WTC11 (cell line): ENCODE measurements at regions not wholly inside any gene's neighbourhood (a gene's known extent, or its start where the extent isn't known, plus 50 kb on each side); places are given as distances from the start of the nearest gene placed in this dataset.

Experiments used
- ATAC-seq: fragments of 200-7000 bp; cut with Tn5 transposase; 2 replicates; pipeline ENCODE4 v1.10.0; 2021; ENCODE audit warnings: mild to moderate bottlenecking, moderate library complexity
- CTCF ChIA-PET: fragments of 300-600 bp; sonication (Branson Sonifier 250); formaldehyde crosslinking; loops from one replicate; lab custom pipeline; 2021; ENCODE audit warnings: antibody characterized with exemption; lab: Charles Lee
- POLR2A ChIA-PET: fragments of 350-600 bp; sonication (Branson Sonifier 250); formaldehyde crosslinking; loops from one replicate; lab custom pipeline; 2021; ENCODE audit warnings: antibody characterized with exemption; lab: Charles Lee
- DNase-seq: peaks from one replicate; pipeline ENCODE4 v3.0.0; 2021; ENCODE audit warnings: low spot score
- H3K27ac Mint-ChIP-seq: 2 replicates; pipeline ENCODE4 v1.8.0; 2021; ENCODE audit warnings: mixed read lengths
- H3K27me3 Mint-ChIP-seq: 2 replicates; pipeline ENCODE4 v1.8.0; 2021; ENCODE audit warnings: low read depth, mild to moderate bottlenecking, moderate library complexity, mixed read lengths
- H3K36me3 Mint-ChIP-seq: 2 replicates; pipeline ENCODE4 v1.8.0; 2021; ENCODE audit warnings: mixed read lengths
- H3K4me1 Mint-ChIP-seq: 2 replicates; pipeline ENCODE4 v1.8.0; 2022; ENCODE audit warnings: mixed read lengths
- H3K4me3 Mint-ChIP-seq: 2 replicates; pipeline ENCODE4 v1.8.0; 2021; ENCODE audit warnings: mild to moderate bottlenecking, moderate library complexity, mixed read lengths
- H3K9me3 Mint-ChIP-seq: 2 replicates; pipeline ENCODE4 v1.8.0; 2021; ENCODE audit warnings: mixed read lengths
- ATF3 ChIP-seq: sonication (generic); formaldehyde crosslinking; conservative IDR thresholded peaks from 2 replicates; pipeline ENCODE4 v1.8.1; 2022; ENCODE audit warnings: mild to moderate bottlenecking, missing genetic modification reagents
- CTCF ChIP-seq: fragments of 200-600 bp; IDR thresholded peaks from 2 replicates; pipeline ENCODE4 v1.8.0; 2022; ENCODE audit warnings: antibody characterized with exemption
- ELF4 ChIP-seq: sonication (generic); formaldehyde crosslinking; IDR thresholded peaks from 2 replicates; pipeline ENCODE4 v1.8.1; 2022; ENCODE audit warnings: low read depth, mild to moderate bottlenecking, moderate library complexity, missing genetic modification reagents
- ESRRA ChIP-seq: sonication (generic); formaldehyde crosslinking; IDR thresholded peaks from 2 replicates; pipeline ENCODE4 v1.8.1; 2022; ENCODE audit warnings: mild to moderate bottlenecking, missing genetic modification reagents, borderline replicate concordance
- FOXJ3 ChIP-seq: sonication (generic); formaldehyde crosslinking; IDR thresholded peaks from 2 replicates; pipeline ENCODE4 v1.9.0; 2021; ENCODE audit warnings: missing genetic modification reagents, mild to moderate bottlenecking, borderline replicate concordance
- FOXP1 ChIP-seq: sonication (generic); formaldehyde crosslinking; IDR thresholded peaks from 2 replicates; pipeline ENCODE4 v1.8.0; 2022; ENCODE audit warnings: missing genetic modification reagents, mild to moderate bottlenecking, moderate library complexity, borderline replicate concordance
- JAZF1 ChIP-seq: fragments of 250-450 bp; sonication (Bioruptor Pico); IDR thresholded peaks from 2 replicates; pipeline ENCODE4 v1.9.0; 2021; ENCODE audit warnings: moderate library complexity, mild to moderate bottlenecking, inconsistent platforms
- MXD4 ChIP-seq: fragments of 250-450 bp; sonication (Bioruptor Pico); IDR thresholded peaks from 2 replicates; pipeline ENCODE4 v1.8.0; 2021; ENCODE audit warnings: mild to moderate bottlenecking, moderate library complexity, borderline replicate concordance
- NR3C1 ChIP-seq: sonication (generic); formaldehyde crosslinking; conservative IDR thresholded peaks from 2 replicates; pipeline ENCODE4 v1.8.1; 2023; ENCODE audit warnings: low read depth, mild to moderate bottlenecking, missing genetic modification reagents
- OVOL2 ChIP-seq: fragments of 250-450 bp; sonication (Bioruptor Pico); IDR thresholded peaks from 2 replicates; pipeline ENCODE4 v1.9.0; 2021; ENCODE audit warnings: mild to moderate bottlenecking, borderline replicate concordance
- PRDM15 ChIP-seq: sonication (generic); formaldehyde crosslinking; IDR thresholded peaks from 2 replicates; pipeline ENCODE4 v1.8.0; 2022; ENCODE audit warnings: missing genetic modification reagents
- PRRX2 ChIP-seq: fragments of 250-450 bp; sonication (Bioruptor Pico); IDR thresholded peaks from 2 replicates; pipeline ENCODE4 v1.8.0; 2021; ENCODE audit warnings: mild to moderate bottlenecking
- TEAD1 ChIP-seq: sonication (generic); formaldehyde crosslinking; IDR thresholded peaks from 2 replicates; pipeline ENCODE4 v1.8.0; 2022; ENCODE audit warnings: mild to moderate bottlenecking, missing genetic modification reagents
- TP53 ChIP-seq: sonication (generic); formaldehyde crosslinking; IDR thresholded peaks from 2 replicates; pipeline ENCODE4 v1.8.1; 2023; ENCODE audit warnings: mild to moderate bottlenecking, missing genetic modification reagents
- ZNF263 ChIP-seq: sonication (generic); formaldehyde crosslinking; IDR thresholded peaks from 2 replicates; pipeline ENCODE4 v1.8.1; 2022; ENCODE audit warnings: low read depth, mild to moderate bottlenecking, moderate library complexity, missing genetic modification reagents
- ZNF671 ChIP-seq: fragments of 250-450 bp; sonication (Bioruptor Pico); IDR thresholded peaks from 2 replicates; pipeline ENCODE4 v1.8.0; 2021; ENCODE audit warnings: mild to moderate bottlenecking
- TF ChIP-seq, protein P1 (sequence below): sonication (generic); formaldehyde crosslinking; IDR thresholded peaks from 2 replicates; pipeline ENCODE4 v1.8.0; 2022; ENCODE audit warnings: mild to moderate bottlenecking, missing genetic modification reagents
- TF ChIP-seq, protein P2 (sequence below): sonication (generic); formaldehyde crosslinking; IDR thresholded peaks from 2 replicates; pipeline ENCODE4 v1.8.1; 2022; ENCODE audit warnings: low read depth, mild to moderate bottlenecking, moderate library complexity, missing genetic modification reagents, borderline replicate concordance
- TF ChIP-seq, protein P3 (sequence below): sonication (generic); formaldehyde crosslinking; IDR thresholded peaks from 2 replicates; pipeline ENCODE4 v1.8.0; 2023; ENCODE audit warnings: mild to moderate bottlenecking, missing genetic modification reagents

DNA sequence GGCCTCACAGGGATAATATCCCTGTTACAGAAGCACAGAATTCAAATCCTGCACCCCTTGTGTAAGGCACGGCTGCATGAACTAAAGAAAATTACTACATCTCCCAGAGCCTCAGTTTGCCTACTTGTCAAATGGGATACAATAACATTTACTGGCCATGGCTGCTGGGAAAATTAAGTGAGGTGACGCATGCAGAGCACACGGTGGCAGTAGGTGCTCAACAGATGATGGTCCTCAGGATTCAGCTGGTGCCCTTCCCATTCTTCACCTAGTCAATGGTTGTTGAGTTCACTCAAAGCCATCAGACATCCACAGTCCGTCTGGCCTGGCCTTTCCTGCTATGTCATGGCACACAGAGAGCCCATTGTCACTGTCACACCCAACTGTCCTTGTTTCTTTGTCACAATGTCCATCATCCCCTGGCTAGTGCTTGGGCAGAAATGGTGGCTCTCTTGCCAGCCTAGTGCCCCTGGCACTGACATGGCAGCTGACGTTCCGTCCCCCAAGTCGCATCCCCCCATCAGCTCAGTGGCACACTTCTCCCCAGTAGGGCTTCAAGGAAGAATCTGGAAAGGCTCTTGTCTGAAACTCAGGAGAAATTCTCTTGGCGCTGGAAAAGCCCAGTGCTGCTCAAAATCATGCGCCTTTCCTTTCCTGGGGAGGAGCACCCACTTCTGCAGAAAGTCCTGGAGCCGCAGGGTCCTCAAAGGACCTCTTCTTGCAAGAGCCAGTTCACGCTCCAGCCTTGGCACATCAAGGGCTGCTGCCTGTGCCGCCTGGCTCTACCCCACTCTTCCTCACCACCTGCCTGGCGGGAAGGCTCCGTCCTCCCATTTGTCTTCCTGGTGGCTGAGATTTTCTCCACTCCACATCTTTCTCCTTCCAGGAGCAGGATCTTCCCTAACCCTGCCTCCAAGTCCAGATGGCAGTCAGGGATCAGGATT is 55.9 kb upstream of the SLC66A3 start:
- Mint-ChIP-seq H3K9me3 (no peaks in the 10 kb centered on the region; the same call in 1 of the 2 replicates), H3K36me3 (no peaks in the 10 kb centered on the region), H3K27me3 (no peaks in the 10 kb centered on the region), H3K27ac (no peak overlapping the region)
- ChIA-PET CTCF (no interaction called here), POLR2A (no interaction called here)
- ATAC-seq: no peak
- TF ChIP-seq NR3C1 (CRISPR knock-in tag) (no peak), ZNF263 (no peak), TP53 (CRISPR knock-in tag) (no peak), ATF3 (CRISPR knock-in tag) (no peak), PRRX2 (no peak), OVOL2 (no peak), ESRRA (CRISPR knock-in tag) (no peak), FOXJ3 (no peak), ZNF671 (no peak), CTCF (no peak), TEAD1 (no peak), JAZF1 (CRISPR knock-in tag) (no peak), ELF4 (CRISPR knock-in tag) (no peak), PRDM15 (no peak), MXD4 (no peak), FOXP1 (CRISPR knock-in tag) (no peak)
- TF ChIP-seq, protein P1, sequence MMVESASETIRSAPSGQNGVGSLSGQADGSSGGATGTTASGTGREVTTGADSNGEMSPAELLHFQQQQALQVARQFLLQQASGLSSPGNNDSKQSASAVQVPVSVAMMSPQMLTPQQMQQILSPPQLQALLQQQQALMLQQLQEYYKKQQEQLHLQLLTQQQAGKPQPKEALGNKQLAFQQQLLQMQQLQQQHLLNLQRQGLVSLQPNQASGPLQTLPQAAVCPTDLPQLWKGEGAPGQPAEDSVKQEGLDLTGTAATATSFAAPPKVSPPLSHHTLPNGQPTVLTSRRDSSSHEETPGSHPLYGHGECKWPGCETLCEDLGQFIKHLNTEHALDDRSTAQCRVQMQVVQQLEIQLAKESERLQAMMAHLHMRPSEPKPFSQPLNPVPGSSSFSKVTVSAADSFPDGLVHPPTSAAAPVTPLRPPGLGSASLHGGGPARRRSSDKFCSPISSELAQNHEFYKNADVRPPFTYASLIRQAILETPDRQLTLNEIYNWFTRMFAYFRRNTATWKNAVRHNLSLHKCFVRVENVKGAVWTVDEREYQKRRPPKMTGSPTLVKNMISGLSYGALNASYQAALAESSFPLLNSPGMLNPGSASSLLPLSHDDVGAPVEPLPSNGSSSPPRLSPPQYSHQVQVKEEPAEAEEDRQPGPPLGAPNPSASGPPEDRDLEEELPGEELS (CRISPR knock-in tag): no peak
- TF ChIP-seq, protein P2, sequence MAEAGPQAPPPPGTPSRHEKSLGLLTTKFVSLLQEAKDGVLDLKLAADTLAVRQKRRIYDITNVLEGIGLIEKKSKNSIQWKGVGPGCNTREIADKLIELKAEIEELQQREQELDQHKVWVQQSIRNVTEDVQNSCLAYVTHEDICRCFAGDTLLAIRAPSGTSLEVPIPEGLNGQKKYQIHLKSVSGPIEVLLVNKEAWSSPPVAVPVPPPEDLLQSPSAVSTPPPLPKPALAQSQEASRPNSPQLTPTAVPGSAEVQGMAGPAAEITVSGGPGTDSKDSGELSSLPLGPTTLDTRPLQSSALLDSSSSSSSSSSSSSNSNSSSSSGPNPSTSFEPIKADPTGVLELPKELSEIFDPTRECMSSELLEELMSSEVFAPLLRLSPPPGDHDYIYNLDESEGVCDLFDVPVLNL (CRISPR knock-in tag): no peak
- TF ChIP-seq, protein P3, sequence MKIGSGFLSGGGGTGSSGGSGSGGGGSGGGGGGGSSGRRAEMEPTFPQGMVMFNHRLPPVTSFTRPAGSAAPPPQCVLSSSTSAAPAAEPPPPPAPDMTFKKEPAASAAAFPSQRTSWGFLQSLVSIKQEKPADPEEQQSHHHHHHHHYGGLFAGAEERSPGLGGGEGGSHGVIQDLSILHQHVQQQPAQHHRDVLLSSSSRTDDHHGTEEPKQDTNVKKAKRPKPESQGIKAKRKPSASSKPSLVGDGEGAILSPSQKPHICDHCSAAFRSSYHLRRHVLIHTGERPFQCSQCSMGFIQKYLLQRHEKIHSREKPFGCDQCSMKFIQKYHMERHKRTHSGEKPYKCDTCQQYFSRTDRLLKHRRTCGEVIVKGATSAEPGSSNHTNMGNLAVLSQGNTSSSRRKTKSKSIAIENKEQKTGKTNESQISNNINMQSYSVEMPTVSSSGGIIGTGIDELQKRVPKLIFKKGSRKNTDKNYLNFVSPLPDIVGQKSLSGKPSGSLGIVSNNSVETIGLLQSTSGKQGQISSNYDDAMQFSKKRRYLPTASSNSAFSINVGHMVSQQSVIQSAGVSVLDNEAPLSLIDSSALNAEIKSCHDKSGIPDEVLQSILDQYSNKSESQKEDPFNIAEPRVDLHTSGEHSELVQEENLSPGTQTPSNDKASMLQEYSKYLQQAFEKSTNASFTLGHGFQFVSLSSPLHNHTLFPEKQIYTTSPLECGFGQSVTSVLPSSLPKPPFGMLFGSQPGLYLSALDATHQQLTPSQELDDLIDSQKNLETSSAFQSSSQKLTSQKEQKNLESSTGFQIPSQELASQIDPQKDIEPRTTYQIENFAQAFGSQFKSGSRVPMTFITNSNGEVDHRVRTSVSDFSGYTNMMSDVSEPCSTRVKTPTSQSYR: no peak
- TF ChIP-seq, all 79 proteins: peak for 0
- Mint-ChIP-seq H3K4me3 (no peak overlapping the region), H3K4me1 (no peaks in the 10 kb centered on the region)
- DNase-seq: no peak
